ENCODE measurements at regions not wholly inside any gene's neighbourhood (a gene's known extent, or its start where the extent isn't known, plus 50 kb on each side); places are given as distances from the start of the nearest gene placed in this dataset.

DNA sequence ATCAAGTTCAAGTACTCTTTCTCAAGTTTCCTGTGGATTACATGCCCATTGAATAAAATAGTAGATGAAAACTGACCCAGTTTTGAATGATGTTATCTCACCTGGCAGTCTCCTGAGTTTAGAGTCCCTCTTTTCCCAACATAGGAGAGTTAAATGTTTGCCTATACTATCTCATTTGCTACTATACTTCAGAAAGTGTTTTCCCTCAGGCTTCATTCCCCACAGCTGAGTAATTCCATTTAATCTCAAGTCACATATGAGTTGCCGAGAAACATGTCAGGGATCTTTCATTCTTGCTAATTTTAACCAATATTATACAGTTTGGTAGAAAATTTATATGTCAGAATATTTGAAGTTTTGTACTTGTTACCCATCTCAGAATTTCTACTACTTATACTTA, 150.4 kb upstream of the CDH19 start:
- no peak overlapping the region for H3K27ac ChIP-seq
- TF ChIP-seq ZFX (IDR thresholded peaks at IDR 0.05; ENCODE audit: borderline replicate concordance) = no peak
- TF ChIP-seq, protein P1, sequence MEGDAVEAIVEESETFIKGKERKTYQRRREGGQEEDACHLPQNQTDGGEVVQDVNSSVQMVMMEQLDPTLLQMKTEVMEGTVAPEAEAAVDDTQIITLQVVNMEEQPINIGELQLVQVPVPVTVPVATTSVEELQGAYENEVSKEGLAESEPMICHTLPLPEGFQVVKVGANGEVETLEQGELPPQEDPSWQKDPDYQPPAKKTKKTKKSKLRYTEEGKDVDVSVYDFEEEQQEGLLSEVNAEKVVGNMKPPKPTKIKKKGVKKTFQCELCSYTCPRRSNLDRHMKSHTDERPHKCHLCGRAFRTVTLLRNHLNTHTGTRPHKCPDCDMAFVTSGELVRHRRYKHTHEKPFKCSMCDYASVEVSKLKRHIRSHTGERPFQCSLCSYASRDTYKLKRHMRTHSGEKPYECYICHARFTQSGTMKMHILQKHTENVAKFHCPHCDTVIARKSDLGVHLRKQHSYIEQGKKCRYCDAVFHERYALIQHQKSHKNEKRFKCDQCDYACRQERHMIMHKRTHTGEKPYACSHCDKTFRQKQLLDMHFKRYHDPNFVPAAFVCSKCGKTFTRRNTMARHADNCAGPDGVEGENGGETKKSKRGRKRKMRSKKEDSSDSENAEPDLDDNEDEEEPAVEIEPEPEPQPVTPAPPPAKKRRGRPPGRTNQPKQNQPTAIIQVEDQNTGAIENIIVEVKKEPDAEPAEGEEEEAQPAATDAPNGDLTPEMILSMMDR (IDR thresholded peaks at IDR 0.05) = no peak

DNA sequence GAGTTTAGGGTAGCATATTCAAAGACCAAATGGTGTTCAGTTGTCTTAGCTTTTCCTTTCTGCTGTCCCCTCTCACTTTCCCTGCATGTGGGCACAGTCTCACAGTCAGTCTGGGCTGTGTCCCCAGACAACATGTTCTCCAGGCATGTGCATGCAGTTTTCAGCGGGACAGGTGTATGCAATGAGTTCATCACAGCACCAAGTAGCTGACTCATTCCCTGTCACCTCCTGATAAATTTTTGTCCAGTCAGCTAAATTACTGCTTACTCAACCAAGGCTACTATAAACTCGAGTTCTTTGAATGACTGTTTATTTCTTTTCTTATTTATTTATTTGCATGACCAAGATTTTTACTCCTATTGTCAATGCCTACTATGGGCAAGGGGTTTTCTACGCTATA, 148.8 kb upstream of the CDH19 start:
- H3K27ac ChIP-seq = no peak overlapping the region
- TF ChIP-seq, protein P1 (IDR thresholded peaks at IDR 0.05) = no peak
- TF ChIP-seq ZFX (IDR thresholded peaks at IDR 0.05; ENCODE audit: borderline replicate concordance) = no peak

DNA sequence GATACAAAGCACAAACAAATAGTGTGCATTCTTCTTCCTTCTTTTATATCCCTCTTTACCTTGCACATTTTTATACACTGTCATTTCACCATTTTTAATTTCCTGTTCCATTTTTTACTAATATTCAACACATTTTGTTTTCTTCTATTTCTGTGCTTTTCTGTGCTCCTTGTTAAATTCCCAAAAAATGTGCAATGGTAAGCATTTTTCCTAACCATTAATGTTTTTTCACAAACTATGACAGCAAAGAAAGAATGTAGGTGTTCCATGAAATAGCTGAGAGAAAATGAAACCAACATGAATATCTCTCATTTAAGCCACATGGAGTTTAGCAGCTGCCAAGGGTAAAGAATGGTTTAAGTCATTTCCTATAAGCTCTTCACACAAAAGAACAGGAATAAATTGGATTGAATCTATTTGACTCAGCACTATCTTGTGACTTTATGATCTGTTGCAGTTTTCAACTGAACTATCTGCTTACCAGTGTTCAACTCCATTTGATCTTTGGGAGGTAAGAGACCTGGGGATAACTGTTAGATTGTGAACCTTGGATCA, 145.7 kb upstream of the CDH19 start:
- no peak for TF ChIP-seq ZFX (IDR thresholded peaks at IDR 0.05; ENCODE audit: borderline replicate concordance)
- TF ChIP-seq, protein P1 (IDR thresholded peaks at IDR 0.05) = no peak
- H3K27ac ChIP-seq = no peak overlapping the region

DNA sequence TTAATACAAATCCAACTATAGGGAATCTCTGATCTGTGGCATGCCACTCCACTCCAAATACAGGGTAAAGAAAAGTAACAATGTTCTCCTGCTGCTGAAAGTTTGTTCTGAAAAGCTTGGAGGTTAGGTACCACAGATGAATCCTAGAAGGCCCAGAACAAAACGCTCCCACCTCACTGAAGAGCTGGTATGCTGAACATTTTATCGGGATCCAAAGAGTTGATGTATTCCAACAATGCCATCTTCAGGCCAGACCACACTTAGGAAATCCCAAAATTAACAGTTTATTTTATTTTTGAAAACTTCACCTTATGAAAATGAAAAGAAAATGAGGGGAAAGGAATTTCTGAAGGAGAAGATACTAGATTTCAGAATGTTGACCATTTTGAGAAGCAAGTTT, 145.1 kb upstream of the CDH19 start:
- H3K27ac ChIP-seq = no peak overlapping the region
- TF ChIP-seq, protein P1 (IDR thresholded peaks at IDR 0.05) = peak; percentile 26
- no peak for TF ChIP-seq ZFX (IDR thresholded peaks at IDR 0.05; ENCODE audit: borderline replicate concordance)

DNA sequence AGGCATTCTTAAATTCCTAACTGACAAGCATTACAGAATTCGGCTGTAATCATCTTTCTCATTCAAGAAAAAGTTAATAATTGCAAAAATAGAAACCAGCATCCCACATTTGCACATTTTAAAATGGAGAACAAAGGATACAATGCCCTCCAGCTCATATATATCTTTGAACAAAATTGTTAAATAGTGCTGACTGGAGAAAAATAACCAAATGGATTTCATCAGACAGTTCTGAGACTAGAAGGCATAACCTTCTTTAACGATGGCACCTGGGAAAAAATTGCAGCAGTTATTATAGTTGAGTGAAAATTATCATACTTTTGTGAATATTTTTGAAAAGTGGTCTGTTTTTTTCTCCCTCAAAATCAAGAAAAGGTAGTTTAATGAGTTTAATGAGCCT, 138.9 kb upstream of the CDH19 start:
- H3K27ac ChIP-seq = no peak overlapping the region
- TF ChIP-seq, protein P1 (IDR thresholded peaks at IDR 0.05) = no peak
- TF ChIP-seq ZFX (IDR thresholded peaks at IDR 0.05; ENCODE audit: borderline replicate concordance) = no peak

DNA sequence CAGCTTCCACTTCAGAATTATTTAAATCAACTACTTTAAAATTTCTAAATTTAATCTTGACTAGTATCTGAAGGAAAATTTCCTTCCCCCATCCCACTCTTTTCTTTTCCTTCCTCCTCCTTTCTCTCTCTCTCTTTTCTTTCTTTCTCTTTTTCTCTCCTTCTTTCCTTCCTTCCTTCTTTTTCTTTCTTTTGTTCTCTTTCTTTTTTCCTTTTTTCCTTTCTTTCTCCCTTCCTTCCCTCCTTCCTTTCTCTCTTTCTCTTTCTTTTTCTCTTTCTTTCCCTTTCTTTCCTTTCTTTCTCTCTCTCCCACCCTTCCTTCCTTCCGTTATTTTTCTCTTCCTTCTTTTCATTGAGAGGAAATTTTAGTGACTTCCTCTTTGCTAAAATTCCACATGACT, 132.0 kb upstream of the CDH19 start:
- TF ChIP-seq, protein P1 (IDR thresholded peaks at IDR 0.05) = no peak
- TF ChIP-seq ZFX (IDR thresholded peaks at IDR 0.05; ENCODE audit: borderline replicate concordance) = no peak

DNA sequence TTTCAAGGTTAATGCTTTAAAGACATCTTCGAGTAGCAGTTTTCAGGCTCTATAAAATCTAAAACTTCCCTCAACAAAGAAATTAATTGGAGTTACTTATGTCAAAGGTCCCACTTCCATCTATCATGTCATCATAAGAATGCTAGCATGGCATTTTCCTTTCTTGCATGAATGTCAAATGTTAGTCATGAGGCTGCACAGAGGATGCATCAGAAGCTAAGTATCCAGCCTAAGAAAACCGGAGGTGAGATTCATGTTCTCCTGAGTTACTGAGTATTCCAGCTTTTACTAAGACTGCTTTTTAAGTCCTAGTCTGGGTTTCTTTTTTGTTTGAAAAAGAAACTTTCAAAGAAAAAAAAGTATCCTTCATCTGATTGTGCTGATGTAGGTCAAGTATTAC, 130.6 kb upstream of the CDH19 start:
- H3K27ac ChIP-seq = no peak overlapping the region
- TF ChIP-seq, protein P1 (IDR thresholded peaks at IDR 0.05) = no peak
- no peak for TF ChIP-seq ZFX (IDR thresholded peaks at IDR 0.05; ENCODE audit: borderline replicate concordance)

More for the DNA sequence above, 132.0 kb upstream of the CDH19 start:
- no peak overlapping the region for H3K27ac ChIP-seq

All from 22Rv1 (cell line).